Suppressor macrophage treated with lipopolysaccharide for 4 hours (primary cell): ENCODE measurements at regions not wholly inside any gene's neighbourhood (a gene's known extent, or its start where the extent isn't known, plus 50 kb on each side); places are given as distances from the start of the nearest gene placed in this dataset.
A peak's percentile ranks its signal among the peaks of the same experiment; 100 is the strongest.
"Not testable (repeated sequence)": the region's sequence is repeated elsewhere in the genome, so short reads cannot be mapped to it uniquely, and the experiment has no call there.

Source experiments
- DNase-seq: peaks from one replicate; pipeline ENCODE4 v3.0.0-alpha.2; 2020

- no peak for DNase-seq
Observed at GRCh38 chr6:22126910-22127309, 169.9 kb downstream of the PRL start.

DNA sequence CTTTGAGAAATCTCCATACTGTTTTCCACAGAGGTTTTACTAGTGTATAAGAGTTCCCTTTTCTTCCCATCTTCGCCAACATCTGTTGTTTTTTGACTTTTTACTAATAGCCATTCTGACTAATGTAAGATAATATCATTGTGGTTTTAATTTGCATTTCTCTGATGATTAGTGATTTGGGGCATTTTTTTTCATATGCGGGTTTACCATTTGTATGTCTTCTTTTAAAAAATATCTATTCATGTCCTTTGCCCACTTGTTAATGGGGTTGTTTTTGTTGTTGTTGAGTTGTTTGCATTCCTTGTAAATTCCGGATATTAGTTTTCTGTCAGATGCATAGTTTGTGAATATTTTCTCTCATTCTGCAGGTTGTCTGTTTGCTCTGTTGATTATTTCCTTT lies 167.1 kb downstream of the PRL start:
- DNase-seq: no peak

GRCh38 chr6:22132656-22133055 lies 164.2 kb downstream of the PRL start:
- no peak for DNase-seq

- DNase-seq: no peak
Observed at GRCh38 chr6:22133357-22133756, 163.5 kb downstream of the PRL start.

DNA sequence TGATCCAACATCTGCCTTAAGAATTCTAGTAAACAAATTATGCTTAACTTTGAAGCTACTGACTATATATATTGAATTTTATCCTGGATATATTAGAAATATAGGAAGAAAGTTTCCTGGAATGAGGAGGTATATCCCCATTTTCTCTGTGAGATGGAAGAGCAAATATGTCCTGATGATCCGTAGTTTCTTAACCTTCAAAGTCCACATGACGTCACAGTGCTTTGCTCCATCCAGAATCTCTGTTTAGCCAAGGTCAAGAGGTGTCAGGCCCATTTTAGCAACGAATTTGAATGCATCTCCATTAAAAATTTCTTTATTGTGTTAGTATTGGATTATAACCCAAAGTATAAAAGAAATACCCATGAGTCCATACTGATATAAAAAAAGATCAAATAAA lies 162.5 kb downstream of the PRL start:
- DNase-seq: no peak

DNA sequence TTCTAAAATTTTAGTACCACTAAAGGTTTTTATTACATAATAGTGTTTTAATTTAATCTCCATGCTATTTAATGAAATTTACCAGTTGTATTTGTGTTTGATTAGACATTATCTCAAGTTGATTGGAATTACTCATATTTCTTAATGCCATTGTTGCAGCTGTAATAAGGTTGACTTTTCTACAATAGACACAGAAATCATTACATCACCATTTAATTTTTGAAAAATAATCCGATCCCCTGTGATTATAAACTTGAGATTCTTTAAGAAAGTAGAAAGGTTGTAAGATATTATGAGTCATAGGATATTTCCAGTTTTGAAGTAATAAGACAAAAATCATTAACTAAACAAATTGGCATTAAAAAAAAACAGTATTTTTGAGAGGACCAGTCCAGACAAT lies 161.4 kb downstream of the PRL start:
- DNase-seq: no peak

DNA sequence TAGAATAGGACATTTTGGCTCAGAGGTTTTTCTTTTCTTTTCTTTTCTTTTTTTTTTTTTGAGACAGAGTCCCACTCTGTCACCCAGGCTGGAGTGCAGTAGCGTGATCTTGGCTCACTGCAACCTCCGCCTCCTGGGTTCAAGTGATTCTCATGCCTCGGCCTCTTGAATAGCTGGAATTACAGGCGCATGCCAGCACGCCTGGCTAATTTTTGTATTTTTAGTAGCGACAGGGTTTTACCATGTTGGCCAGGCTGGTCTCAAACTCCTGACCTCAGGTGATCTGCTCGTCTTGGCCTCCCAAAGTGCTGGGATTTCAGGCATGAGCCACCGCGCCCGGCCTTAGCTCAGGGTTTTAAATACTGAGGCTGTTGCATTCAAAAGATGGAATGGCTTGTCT lies 156.1 kb downstream of the PRL start:
- DNase-seq: not testable (repeated sequence)

DNA sequence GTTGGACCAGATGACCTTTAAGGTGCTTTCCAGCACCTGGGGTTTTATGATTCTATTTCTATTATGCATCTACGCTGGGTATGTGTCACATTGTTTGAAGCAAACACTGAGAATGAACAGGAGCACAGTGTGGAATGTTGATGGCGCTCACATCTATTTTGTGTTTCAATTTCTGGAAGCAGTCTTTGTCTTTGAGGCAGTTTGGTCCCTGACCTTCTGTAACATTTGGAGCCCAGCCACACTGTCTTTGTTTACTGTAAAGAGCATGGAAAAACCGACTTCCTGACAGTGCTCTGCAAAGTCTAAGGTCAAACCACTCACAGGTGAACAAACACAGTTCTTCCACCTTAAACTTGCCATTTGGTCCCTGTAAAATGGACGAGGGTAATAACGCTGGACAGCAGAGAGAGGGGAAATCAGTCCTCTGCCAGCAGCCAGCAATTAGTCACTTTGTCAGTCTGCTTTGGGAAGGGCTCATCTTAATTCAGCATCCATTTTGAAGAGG lies 155.5 kb downstream of the PRL start:
- no peak for DNase-seq

DNA sequence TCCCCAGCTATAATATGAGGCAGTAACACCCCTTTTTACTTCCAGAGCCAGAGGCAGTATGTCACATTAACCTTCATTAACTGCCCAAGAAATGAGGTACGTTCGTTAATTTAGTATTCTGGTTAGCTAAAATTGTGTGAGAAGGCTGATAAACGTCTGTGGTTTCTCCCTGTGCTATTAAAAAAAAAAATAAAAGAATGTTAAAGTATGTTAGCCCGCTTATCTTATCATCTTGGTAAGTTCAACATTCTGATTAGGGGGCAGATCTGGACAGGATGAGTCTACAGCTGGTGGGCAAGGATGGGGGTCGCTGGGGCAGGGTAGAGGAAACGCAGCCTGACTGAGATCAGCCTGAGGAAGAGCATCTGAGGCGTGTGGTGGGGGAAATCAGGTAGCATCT lies 154.0 kb downstream of the PRL start:
- DNase-seq: no peak

DNA sequence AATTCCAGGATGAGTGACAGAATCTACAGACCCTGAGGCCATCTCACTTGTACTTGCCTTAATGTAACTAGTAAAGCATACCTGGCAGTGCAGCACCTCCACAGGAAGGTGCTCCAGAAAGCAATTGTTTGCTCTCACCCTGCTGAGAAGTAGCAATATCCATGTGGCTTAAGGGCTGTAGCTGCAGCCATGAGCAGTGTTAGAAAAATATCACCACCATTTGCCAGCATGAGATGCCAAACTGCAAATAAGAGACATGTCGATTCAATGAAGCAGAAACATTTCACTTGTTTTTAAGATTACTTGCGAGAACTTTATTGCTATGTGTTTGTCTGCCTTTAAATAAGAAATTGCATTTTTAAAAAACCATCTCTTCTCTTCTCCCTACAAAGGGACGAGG lies 151.5 kb downstream of the PRL start:
- DNase-seq: no peak

GRCh38 chr6:22145823-22146677 lies 150.8 kb downstream of the PRL start:
- no peak for DNase-seq

DNA sequence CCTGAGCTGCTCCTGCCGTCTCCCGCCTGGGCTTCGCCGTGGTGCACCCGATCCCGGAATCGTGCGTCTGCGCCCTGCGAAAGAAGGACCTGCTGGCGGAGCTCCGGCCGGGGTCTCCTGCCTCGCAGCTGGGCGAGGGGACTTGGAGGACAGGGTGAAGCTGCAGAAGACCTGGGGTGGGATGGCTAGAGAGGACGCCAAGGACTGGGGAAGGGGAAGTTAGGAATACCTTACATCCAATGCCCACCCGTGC lies 150.2 kb downstream of the PRL start:
- DNase-seq: no peak

GRCh38 chr6:22146931-22147701 lies 149.7 kb downstream of the PRL start:
- DNase-seq: no peak

- no peak for DNase-seq
Observed at GRCh38 chr6:22147921-22148776, 148.7 kb downstream of the PRL start.

DNA sequence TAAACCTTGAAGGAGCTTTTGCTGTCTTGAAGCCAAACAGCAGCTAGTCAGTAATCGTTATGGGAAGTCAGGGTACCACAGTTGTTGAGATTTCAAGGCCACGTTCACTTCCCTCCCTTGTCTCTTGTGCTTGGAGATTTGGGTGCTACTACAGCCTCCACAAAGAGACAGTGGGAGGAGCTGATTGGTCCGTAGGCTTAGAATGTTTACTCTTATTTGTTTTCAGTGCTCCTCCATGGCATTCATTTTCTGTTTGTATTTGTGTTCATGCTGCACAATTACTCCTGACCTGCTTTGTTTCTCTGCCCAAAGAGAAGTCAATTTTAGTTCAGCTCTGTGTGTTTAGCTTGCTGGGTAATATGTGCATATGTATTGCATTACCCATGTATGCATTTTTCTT lies 147.7 kb downstream of the PRL start:
- DNase-seq: no peak

DNA sequence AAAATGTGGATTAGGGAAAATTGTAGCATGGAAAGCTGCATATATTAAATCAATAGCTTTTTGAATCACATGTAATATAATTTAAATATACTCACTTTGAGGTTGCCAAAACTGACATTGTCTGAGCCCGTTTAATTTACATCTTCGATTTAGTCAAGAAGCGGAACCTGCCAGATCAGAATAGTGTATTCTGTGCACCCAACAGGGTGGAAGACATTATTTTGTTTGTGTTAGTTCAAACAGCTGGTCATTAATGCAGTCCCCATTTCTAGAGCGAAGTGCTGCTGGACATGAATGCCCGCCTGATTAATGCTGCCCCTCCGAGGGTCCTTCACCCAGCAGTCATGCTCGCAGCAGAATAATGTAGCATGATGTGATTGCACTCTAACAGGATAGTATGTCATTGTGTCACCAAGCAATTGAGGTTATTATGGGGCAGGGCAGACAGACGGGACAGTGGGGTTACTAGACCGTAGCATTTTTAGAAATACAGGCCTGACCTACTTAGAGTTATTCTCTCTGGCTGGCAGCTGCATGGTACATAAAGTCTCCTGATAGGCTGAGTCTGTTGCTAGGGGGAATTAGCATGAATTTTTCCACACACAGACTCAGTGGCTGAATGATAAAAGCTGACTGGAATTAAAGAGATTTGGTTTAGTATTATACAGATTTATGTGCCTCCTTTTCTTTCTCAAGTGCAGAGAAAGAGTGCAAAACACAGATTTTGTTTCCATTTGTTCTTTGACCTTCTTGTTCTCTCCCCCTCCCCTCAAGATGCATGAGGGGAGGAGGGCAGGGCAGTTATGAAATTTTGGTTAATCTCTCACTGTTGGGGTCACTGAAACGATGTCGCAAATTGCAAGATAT lies 147.1 kb downstream of the PRL start:
- DNase-seq: no peak

GRCh38 chr6:22150368-22151035 lies 146.3 kb downstream of the PRL start:
- no peak for DNase-seq

GRCh38 chr6:22151892-22152291 lies 144.9 kb downstream of the PRL start:
- DNase-seq: no peak

- no peak for DNase-seq
Observed at GRCh38 chr6:22152841-22153240, 144.0 kb downstream of the PRL start.

DNA sequence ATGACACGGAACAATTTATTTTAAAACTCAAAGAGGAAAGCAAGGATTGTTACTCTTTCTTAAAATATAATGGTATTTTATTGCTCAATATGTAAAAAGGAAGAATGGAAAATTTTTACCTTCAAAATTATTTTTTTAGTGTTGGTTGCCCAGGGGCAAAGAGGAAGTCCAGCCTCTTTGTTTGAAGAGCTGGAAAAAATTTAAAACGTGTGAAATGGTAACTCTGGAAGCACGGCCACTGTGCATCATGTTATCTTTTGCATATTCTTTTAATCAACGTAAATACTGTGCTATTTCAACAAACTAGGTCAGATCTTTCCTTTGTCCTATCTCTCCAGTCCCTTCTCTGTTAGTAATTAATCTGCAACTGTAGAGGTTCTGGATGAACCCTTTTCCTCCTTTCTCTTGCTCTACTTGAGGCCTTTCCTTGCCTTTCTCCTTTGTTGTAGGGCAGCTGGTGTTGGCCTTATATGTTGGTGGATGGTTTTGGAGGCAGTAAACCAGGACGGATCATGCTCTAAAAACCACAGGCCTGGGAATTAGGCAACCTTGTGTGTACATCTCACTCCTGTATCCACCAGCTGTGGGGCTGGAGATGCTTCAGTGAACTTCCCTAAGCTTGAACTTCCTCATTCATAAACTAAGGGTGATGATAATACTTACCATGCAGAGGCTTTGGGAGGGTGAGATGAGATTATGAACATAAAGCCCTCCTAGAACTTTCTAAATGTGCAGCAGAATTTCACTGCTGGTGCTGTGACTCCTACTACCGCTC lies 143.3 kb downstream of the PRL start:
- peak; percentile 33 for DNase-seq

DNA sequence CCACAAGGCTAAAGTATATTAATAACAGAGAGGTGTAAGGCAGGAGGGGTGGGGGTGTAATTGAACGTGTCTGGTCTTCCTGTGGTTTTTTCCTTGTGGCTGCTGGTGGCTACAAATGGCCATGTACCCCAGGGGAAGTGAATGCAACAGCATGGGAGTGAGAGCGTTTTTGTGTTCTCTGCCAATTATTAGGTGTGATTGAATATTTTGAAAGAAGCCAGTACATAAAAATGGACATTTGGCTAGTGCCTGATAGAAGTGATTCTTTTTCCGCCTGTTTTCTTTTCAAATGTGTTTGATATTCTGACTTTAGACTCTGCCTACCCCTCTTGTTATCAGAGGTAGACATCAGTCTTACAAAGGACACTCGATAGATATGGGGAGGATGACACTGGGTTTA lies 141.3 kb downstream of the PRL start:
- DNase-seq: no peak
